ENCODE measurements at regions not wholly inside any gene's neighbourhood (a gene's known extent, or its start where the extent isn't known, plus 50 kb on each side); places are given as distances from the start of the nearest gene placed in this dataset.

GRCh38 chr6:21800330-21800729 is 206.8 kb downstream of the SOX4 start:
- TF ChIP-seq CTCF (IDR thresholded peaks at IDR 0.05) (no peak), POLR2A (IDR thresholded peaks at IDR 0.05) (no peak), POLR2AphosphoS5 (IDR thresholded peaks at IDR 0.05) (no peak)

Measured in breast epithelium (tissue), 3 donors.